ENCODE measurements at regions not wholly inside any gene's neighbourhood (a gene's known extent, or its start where the extent isn't known, plus 50 kb on each side); places are given as distances from the start of the nearest gene placed in this dataset.
"Not testable (repeated sequence)": the region's sequence is repeated elsewhere in the genome, so short reads cannot be mapped to it uniquely, and the experiment has no call there.

- DNase-seq (ENCODE audit: low read depth), result no peak
- H3K4me3 ChIP-seq (ENCODE audit: low read depth, low read length), result no peak overlapping the region
- TF ChIP-seq CTCF (IDR thresholded peaks at IDR 0.05; ENCODE audit: control insufficient read depth, extremely low read depth, insufficient read depth), result no peak
Measured at GRCh38 chr1:10873189-10873588, 76.7 kb upstream of the CASZ1 start.

GRCh38 chr1:10874351-10874750, 77.9 kb upstream of the CASZ1 start:
- DNase-seq (ENCODE audit: low read depth), result no peak
- H3K4me3 ChIP-seq (ENCODE audit: low read depth, low read length), result no peak overlapping the region
- no peak for TF ChIP-seq CTCF (IDR thresholded peaks at IDR 0.05; ENCODE audit: control insufficient read depth, extremely low read depth, insufficient read depth)

- no peak for TF ChIP-seq CTCF (IDR thresholded peaks at IDR 0.05; ENCODE audit: control insufficient read depth, extremely low read depth, insufficient read depth)
- DNase-seq (ENCODE audit: low read depth), result no peak
Measured at GRCh38 chr1:10877894-10878293, 81.4 kb upstream of the CASZ1 start.

GRCh38 chr1:10878469-10878868, 82.0 kb upstream of the CASZ1 start:
- TF ChIP-seq CTCF (IDR thresholded peaks at IDR 0.05; ENCODE audit: control insufficient read depth, extremely low read depth, insufficient read depth), result no peak
- no peak overlapping the region for H3K4me3 ChIP-seq (ENCODE audit: low read depth, low read length)
- DNase-seq (ENCODE audit: low read depth), result no peak

More at GRCh38 chr1:10877894-10878293, 81.4 kb upstream of the CASZ1 start:
- no peak overlapping the region for H3K4me3 ChIP-seq (ENCODE audit: low read depth, low read length)

GRCh38 chr1:10880063-10880462, 83.6 kb upstream of the CASZ1 start:
- H3K4me3 ChIP-seq (ENCODE audit: low read depth, low read length), result no peak overlapping the region
- no peak for TF ChIP-seq CTCF (IDR thresholded peaks at IDR 0.05; ENCODE audit: control insufficient read depth, extremely low read depth, insufficient read depth)
- DNase-seq (ENCODE audit: low read depth), result no peak

- TF ChIP-seq CTCF (IDR thresholded peaks at IDR 0.05; ENCODE audit: control insufficient read depth, extremely low read depth, insufficient read depth), result no peak
- H3K4me3 ChIP-seq (ENCODE audit: low read depth, low read length), result no peak overlapping the region
- no peak for DNase-seq (ENCODE audit: low read depth)
Measured at GRCh38 chr1:10881046-10881445, 84.6 kb upstream of the CASZ1 start.

- H3K4me3 ChIP-seq (ENCODE audit: low read depth, low read length), result no peak overlapping the region
- no peak for TF ChIP-seq CTCF (IDR thresholded peaks at IDR 0.05; ENCODE audit: control insufficient read depth, extremely low read depth, insufficient read depth)
- DNase-seq (ENCODE audit: low read depth), result no peak
Measured at GRCh38 chr1:10882069-10882468, 85.6 kb upstream of the CASZ1 start.

GRCh38 chr1:10887032-10887431, 90.6 kb upstream of the CASZ1 start:
- not testable (repeated sequence) for H3K4me3 ChIP-seq (ENCODE audit: low read depth, low read length); DNase-seq (ENCODE audit: low read depth)

Measured in LNCaP clone FGC (cell line).